Omental fat pad (tissue), 3 donors: ENCODE measurements at regions not wholly inside any gene's neighbourhood (a gene's known extent, or its start where the extent isn't known, plus 50 kb on each side); places are given as distances from the start of the nearest gene placed in this dataset.

Experiments
- ATAC-seq: fragments of 150-250 bp; one replicate; pipeline ENCODE4 v1.9.1; 2016; ENCODE audit warnings: mild to moderate bottlenecking, moderate library complexity; ENCODE audit not compliant: low FRiP score
- DNase-seq: peaks from one replicate; pipeline ENCODE4 v3.0.0-alpha.2; 2019; ENCODE audit warnings: low spot score
- TF ChIP-seq, protein P1 (sequence below), 3 donors: fragments of 450-650 bp; IDR thresholded peaks; one replicate each; pipeline ENCODE4 v1.5.1; 2016 to 2017; ENCODE audit warnings: antibody characterized with exemption in 3 of 3, mild to moderate bottlenecking in 3 of 3, moderate library complexity in 2 of 3

- DNase-seq (no peak), ATAC-seq (no peak)
- TF ChIP-seq, protein P1, sequence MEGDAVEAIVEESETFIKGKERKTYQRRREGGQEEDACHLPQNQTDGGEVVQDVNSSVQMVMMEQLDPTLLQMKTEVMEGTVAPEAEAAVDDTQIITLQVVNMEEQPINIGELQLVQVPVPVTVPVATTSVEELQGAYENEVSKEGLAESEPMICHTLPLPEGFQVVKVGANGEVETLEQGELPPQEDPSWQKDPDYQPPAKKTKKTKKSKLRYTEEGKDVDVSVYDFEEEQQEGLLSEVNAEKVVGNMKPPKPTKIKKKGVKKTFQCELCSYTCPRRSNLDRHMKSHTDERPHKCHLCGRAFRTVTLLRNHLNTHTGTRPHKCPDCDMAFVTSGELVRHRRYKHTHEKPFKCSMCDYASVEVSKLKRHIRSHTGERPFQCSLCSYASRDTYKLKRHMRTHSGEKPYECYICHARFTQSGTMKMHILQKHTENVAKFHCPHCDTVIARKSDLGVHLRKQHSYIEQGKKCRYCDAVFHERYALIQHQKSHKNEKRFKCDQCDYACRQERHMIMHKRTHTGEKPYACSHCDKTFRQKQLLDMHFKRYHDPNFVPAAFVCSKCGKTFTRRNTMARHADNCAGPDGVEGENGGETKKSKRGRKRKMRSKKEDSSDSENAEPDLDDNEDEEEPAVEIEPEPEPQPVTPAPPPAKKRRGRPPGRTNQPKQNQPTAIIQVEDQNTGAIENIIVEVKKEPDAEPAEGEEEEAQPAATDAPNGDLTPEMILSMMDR (IDR thresholded peaks at IDR 0.05): no peak
Observed at GRCh38 chr4:155512046-155512445, 135.3 kb upstream of the MAP9 start.

DNA sequence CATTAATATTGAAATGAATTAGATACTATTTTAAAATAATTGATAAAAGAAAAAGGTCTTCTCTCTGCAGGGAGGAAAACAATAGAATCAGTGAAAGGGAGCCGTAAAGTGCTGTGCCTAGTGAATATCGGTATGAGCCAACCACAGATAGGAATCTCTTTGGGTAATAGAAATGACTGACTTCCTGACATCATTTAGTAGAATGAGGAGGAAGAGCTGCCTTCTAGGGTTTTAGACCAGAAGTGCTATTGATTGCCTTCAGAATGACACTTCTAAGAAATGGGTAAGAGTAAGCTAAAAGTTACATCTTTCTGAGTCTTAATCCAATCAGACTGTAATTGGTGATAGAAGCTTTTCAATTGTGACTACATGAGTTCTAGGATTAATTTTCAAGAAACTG is 134.0 kb upstream of the MAP9 start:
- DNase-seq: no peak
- no peak for ATAC-seq
- TF ChIP-seq, protein P1 (IDR thresholded peaks at IDR 0.05): no peak

DNA sequence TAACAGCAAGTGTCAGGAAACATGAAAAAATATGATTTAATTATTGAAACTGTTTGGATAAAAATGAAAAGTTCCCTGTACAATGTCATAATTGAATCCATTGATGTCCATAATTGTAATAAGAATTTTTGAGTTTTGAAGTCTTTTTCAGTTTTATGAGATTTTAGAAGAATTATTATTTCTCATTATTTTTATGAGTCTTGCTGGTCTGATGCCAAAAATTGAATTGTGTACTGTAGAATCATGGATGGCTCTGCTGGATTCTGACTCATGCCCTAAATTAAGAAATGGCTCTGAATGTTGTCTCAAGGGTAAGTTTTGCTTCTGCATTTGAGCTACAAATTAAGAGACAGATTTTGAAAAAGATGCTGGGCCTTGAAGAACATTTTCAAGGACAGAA is 132.8 kb upstream of the MAP9 start:
- no peak for ATAC-seq
- TF ChIP-seq, protein P1 (IDR thresholded peaks at IDR 0.05): no peak

GRCh38 chr4:155506745-155507144 is 130.0 kb upstream of the MAP9 start:
- no peak for DNase-seq
- TF ChIP-seq, protein P1 (IDR thresholded peaks at IDR 0.05): no peak
- ATAC-seq: no peak

More for the DNA sequence above, 132.8 kb upstream of the MAP9 start:
- no peak for DNase-seq

DNA sequence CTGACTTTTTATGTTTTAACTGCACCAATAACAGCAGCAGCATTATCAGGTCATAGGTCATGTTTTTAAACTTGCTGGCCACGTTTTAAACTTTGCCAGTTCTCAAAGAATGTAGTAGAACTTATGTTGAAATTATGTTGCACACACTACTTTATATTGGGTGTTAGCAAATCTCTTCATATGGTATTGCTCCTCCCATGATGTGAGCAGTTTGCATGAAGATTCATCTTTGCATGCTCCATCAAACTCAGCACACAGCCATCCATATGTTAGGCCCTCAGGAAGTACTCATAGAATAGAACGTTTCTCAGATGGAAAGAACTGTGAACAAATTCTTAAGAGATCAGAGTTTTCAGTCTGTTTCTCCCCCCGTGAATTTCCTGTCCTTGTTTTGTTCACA is 128.6 kb upstream of the MAP9 start:
- TF ChIP-seq, protein P1 (IDR thresholded peaks at IDR 0.05): no peak

GRCh38 chr4:155497306-155497705 is 120.5 kb upstream of the MAP9 start:
- no peak for ATAC-seq
- TF ChIP-seq, protein P1 (IDR thresholded peaks at IDR 0.05): no peak
- DNase-seq: no peak

More for the DNA sequence above, 128.6 kb upstream of the MAP9 start:
- DNase-seq (no peak), ATAC-seq (no peak)

DNA sequence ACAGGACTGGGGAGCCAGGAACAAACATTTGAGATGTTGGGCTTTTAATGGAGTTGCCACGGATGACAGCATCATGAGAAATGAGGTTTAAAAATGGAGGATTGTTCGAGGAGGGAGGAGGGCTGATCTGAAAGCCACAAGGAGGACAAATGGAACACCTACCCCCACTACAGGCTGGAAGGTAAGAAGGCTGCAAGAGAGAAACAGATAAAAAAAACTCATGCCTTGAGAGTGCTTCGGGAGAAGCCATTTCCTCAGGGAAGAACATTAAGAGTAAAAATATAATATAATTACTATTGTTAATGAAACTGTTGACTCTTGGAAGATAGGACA is 119.5 kb upstream of the MAP9 start:
- TF ChIP-seq, protein P1 (IDR thresholded peaks at IDR 0.05): no peak
- DNase-seq: no peak
- peak; percentile 42 for ATAC-seq
